ENCODE measurements at regions not wholly inside any gene's neighbourhood (a gene's known extent, or its start where the extent isn't known, plus 50 kb on each side); places are given as distances from the start of the nearest gene placed in this dataset.

DNA sequence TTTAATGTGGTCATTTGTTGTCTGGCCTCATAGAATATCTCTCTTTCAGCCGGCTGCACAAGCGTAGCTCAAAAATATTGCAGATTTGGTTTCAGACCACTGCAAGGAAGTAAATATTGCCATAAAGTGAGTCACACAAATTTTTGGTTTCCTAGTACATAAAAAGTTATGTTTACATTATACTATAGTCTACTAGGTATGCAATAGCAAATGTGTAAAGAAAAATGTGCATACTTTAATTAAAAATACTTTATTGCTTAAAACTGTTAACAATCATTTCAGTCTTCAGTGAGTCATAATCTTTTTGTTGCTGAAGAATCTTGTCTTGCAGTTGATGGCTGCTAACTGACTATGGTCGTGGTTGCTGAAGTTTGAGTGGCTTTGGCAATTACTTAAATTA lies 425.1 kb upstream of the ROBO1 start:
- WGBS = 70% methylated on average over 3 of the region's 3 CpGs

DNA sequence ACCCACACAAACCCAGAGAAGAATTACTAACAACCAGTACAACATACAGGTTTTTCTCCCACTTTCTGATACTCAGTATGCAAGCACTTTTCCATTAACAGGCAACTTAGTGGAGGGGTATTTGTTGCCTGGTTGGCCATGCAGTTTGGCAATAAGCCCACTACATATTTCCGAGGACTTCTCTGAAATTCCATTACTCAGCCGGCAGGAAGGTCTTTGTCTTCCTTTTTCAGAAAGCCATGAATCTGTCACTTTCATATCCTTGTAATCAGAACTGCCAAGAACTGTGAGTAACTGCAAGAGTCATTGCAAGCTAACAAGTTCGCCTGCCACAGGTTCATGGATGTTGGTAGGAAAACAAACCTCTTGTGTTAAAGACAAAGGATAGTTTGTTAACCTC lies 422.3 kb upstream of the ROBO1 start:
- WGBS = 4% methylated on average over 3 of the region's 3 CpGs
- Histone ChIP-seq H3K4me1 (no peaks in the 10 kb centered on the region), H3K27ac (no peak overlapping the region), H3K4me3 (no peak overlapping the region), H3K9me3 (peaks cover 5% of the 10 kb centered on the region), H3K36me3 (no peaks in the 10 kb centered on the region), H3K27me3 (no peaks in the 10 kb centered on the region)
- TF ChIP-seq POLR2AphosphoS5 (IDR thresholded peaks at IDR 0.05) = no peak
- no peak for TF ChIP-seq EP300 (IDR thresholded peaks at IDR 0.05)
- TF ChIP-seq, protein P1, sequence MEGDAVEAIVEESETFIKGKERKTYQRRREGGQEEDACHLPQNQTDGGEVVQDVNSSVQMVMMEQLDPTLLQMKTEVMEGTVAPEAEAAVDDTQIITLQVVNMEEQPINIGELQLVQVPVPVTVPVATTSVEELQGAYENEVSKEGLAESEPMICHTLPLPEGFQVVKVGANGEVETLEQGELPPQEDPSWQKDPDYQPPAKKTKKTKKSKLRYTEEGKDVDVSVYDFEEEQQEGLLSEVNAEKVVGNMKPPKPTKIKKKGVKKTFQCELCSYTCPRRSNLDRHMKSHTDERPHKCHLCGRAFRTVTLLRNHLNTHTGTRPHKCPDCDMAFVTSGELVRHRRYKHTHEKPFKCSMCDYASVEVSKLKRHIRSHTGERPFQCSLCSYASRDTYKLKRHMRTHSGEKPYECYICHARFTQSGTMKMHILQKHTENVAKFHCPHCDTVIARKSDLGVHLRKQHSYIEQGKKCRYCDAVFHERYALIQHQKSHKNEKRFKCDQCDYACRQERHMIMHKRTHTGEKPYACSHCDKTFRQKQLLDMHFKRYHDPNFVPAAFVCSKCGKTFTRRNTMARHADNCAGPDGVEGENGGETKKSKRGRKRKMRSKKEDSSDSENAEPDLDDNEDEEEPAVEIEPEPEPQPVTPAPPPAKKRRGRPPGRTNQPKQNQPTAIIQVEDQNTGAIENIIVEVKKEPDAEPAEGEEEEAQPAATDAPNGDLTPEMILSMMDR (IDR thresholded peaks at IDR 0.05) = no peak
- TF ChIP-seq POLR2A (IDR thresholded peaks at IDR 0.05) = no peak
- DNase-seq (ENCODE audit: low spot score in 2 of 2) = no peak

More for the DNA sequence above, 425.1 kb upstream of the ROBO1 start:
- no peak for DNase-seq (ENCODE audit: low spot score in 2 of 2)
- Histone ChIP-seq H3K36me3 (no peaks in the 10 kb centered on the region), H3K4me1 (no peaks in the 10 kb centered on the region), H3K27ac (no peak overlapping the region), H3K9me3 (peaks cover 5% of the 10 kb centered on the region), H3K27me3 (no peaks in the 10 kb centered on the region), H3K4me3 (no peak overlapping the region)
- TF ChIP-seq, protein P1 (IDR thresholded peaks at IDR 0.05) = no peak

DNA sequence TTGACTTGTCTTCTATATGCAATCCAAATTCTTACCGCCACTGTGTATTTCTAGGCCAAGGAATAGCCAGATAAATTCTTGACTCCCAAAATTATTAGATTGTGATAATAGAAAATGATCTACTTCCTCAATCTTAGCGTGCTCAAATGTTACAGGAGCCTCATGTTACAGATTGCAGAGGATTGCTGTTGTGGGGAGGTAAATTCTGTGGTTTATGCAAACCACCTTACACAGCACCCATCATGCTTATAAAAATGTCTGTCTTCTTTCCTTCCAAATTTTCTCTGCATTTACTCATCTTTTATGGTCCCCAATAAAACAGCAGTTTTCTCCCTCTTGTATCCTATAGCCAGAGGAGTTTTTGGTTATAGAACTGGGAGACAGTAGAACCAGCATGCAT lies 420.2 kb upstream of the ROBO1 start:
- peaks cover 5% of the 10 kb centered on the region for H3K9me3 ChIP-seq
- no peak for TF ChIP-seq POLR2AphosphoS5 (IDR thresholded peaks at IDR 0.05)
- TF ChIP-seq, protein P1 (IDR thresholded peaks at IDR 0.05) = no peak
- TF ChIP-seq POLR2A (IDR thresholded peaks at IDR 0.05) = no peak
- TF ChIP-seq EP300 (IDR thresholded peaks at IDR 0.05) = no peak
- H3K36me3 ChIP-seq = no peaks in the 10 kb centered on the region
- H3K27me3 ChIP-seq = no peaks in the 10 kb centered on the region
- DNase-seq (ENCODE audit: low spot score in 2 of 2) = no peak
- no peak overlapping the region for H3K27ac ChIP-seq
- no peaks in the 10 kb centered on the region for H3K4me1 ChIP-seq
- 87% methylated on average over 2 of the region's 2 CpGs for WGBS
- H3K4me3 ChIP-seq = no peak overlapping the region

DNA sequence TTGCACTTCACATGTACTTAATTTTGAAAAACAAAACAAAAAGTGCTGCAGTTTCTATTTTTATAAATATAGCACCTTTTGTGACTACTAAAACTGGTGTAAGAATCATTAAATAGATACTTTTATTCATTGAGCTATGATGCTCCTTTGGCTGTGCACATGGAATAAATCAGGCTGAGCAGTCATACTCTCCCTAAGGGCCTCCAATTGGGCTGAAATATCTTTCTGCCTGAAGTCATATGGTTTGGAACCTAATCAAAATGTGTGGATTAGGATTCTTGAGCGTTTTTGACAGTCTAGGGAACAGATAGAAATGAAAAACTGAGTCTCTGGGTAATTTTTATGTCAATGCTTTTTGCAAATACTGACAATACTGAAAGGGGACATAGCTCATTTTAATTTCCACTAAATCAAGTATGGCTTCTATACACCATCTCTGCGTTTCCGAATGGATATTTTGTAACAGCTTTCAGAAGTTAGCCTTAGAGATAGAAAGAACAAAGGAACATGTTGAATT lies 392.2 kb upstream of the ROBO1 start:
- Histone ChIP-seq H3K36me3 (no peaks in the 10 kb centered on the region), H3K4me3 (no peak overlapping the region), H3K4me1 (no peaks in the 10 kb centered on the region), H3K27me3 (no peaks in the 10 kb centered on the region), H3K27ac (no peak overlapping the region), H3K9me3 (no peaks in the 10 kb centered on the region)
- no peak for DNase-seq (ENCODE audit: low spot score in 2 of 2)
- WGBS = 38% methylated on average over 3 of the region's 3 CpGs
- no peak for TF ChIP-seq POLR2AphosphoS5 (IDR thresholded peaks at IDR 0.05)
- TF ChIP-seq, protein P1 (IDR thresholded peaks at IDR 0.05) = no peak
- no peak for TF ChIP-seq POLR2A (IDR thresholded peaks at IDR 0.05)
- no peak for TF ChIP-seq EP300 (IDR thresholded peaks at IDR 0.05)

GRCh38 chr3:80158332-80158731 lies 390.5 kb upstream of the ROBO1 start:
- H3K36me3 ChIP-seq = no peaks in the 10 kb centered on the region
- H3K27ac ChIP-seq = no peak overlapping the region
- no peaks in the 10 kb centered on the region for H3K27me3 ChIP-seq
- no peak for DNase-seq (ENCODE audit: low spot score in 2 of 2)
- no peaks in the 10 kb centered on the region for H3K9me3 ChIP-seq
- WGBS = 74% methylated on average over 3 of the region's 3 CpGs
- H3K4me1 ChIP-seq = no peaks in the 10 kb centered on the region
- TF ChIP-seq, protein P1 (IDR thresholded peaks at IDR 0.05) = no peak
- TF ChIP-seq POLR2A (IDR thresholded peaks at IDR 0.05) (no peak), EP300 (IDR thresholded peaks at IDR 0.05) (no peak), POLR2AphosphoS5 (IDR thresholded peaks at IDR 0.05) (no peak)
- no peak overlapping the region for H3K4me3 ChIP-seq

All from suprapubic skin (tissue), 4 donors.